ENCODE measurements at regions not wholly inside any gene's neighbourhood (a gene's known extent, or its start where the extent isn't known, plus 50 kb on each side); places are given as distances from the start of the nearest gene placed in this dataset.

DNA sequence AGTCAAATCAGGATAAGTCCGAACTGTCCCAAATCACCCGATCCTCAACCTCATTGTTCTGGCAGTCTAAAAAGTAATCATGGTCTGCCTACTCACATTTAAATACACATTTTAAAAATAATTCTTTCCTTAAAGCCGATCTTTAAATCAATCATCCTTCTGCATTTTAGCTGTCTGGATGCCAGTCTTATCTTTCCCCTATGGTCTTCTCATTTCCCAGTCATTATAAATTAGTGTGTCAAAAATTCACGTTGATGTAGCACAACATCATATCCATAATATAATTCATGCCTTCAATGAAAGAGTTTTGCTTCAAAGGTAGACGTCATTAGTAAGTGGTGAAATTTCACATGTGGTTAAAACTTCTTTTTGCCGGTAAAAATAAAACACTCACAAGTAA lies 108.1 kb upstream of the FRG1 start:
- H3K14ac ChIP-seq (ENCODE audit: low read length in 2 of 2) = no peak overlapping the region
- no peak overlapping the region for H2BK15ac ChIP-seq (ENCODE audit: low read depth, poor library complexity, severe bottlenecking)
- H4K91ac ChIP-seq (ENCODE audit: low read length) = no peak overlapping the region
- H3K4me3 ChIP-seq (ENCODE audit: insufficient read depth in 1 of 2, low read depth in 1 of 2, low read length in 2 of 2) = no peak overlapping the region
- no peak overlapping the region for H3K27ac ChIP-seq (ENCODE audit: low read length, poor library complexity, severe bottlenecking)
- H3K4me1 ChIP-seq (ENCODE audit: control insufficient read depth, insufficient read depth, low read depth, low read length) = no peaks in the 10 kb centered on the region
- H3K18ac ChIP-seq (ENCODE audit: low read depth in 1 of 2, low read length in 2 of 2) = no peak overlapping the region
- H3K9me3 ChIP-seq (ENCODE audit: control insufficient read depth, low read length) = peaks cover 2% of the 10 kb centered on the region
- H2BK5ac ChIP-seq (ENCODE audit: low read depth, low read length, poor library complexity, severe bottlenecking) = no peak overlapping the region
- no peaks in the 10 kb centered on the region for H3K36me3 ChIP-seq (ENCODE audit: control insufficient read depth in 1 of 2, insufficient read depth in 2 of 2, low read depth in 1 of 2, low read length in 2 of 2)
- H4K8ac ChIP-seq (ENCODE audit: low read length) = no peak overlapping the region
- no peak overlapping the region for H2BK120ac ChIP-seq (ENCODE audit: low read depth, low read length)
- H3K27me3 ChIP-seq (ENCODE audit: control insufficient read depth in 1 of 2, insufficient read depth in 1 of 2, low read length in 2 of 2) = no peaks in the 10 kb centered on the region
- H3K23ac ChIP-seq (ENCODE audit: low read length in 2 of 2) = no peak overlapping the region
- H3K4me2 ChIP-seq (ENCODE audit: low read length, poor library complexity, severe bottlenecking) = no peak overlapping the region
- H3K4ac ChIP-seq (ENCODE audit: low read depth in 1 of 2, low read length in 2 of 2) = no peak overlapping the region
- H3K9ac ChIP-seq (ENCODE audit: low read length) = no peak overlapping the region
- no peak overlapping the region for H2AK5ac ChIP-seq (ENCODE audit: low read length, severe bottlenecking)
- H2AFZ ChIP-seq (ENCODE audit: low read depth, low read length) = no peak overlapping the region
- no peaks in the 10 kb centered on the region for H3K79me1 ChIP-seq (replicated peaks; ENCODE audit: low read length, poor library complexity, severe bottlenecking)
- no peak for DNase-seq
- 95% methylated on average over 3 of the region's 6 CpGs for WGBS
- H2BK12ac ChIP-seq (ENCODE audit: low read length in 2 of 2) = no peak overlapping the region

DNA sequence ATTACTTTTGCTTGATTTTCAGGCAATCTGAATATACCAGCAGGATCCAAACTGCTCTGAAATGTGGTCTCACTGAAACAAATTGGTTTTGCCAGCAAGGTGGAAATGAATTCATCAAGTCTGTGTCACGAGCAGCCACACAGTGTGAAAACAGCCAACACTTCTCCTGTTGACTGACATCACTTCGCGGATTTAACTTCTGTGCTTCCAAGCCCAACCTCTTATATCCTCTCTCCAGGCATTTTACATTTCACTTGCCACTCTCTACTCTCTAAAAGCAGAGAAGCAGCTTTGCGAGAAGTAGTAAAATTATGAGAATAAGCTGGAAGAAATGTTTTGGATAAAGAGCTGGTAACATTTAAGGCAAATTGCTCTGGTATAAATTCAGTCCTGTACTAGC lies 106.1 kb upstream of the FRG1 start:
- Histone ChIP-seq H3K4ac (ENCODE audit: low read depth in 1 of 2, low read length in 2 of 2) (no peak overlapping the region), H2BK120ac (ENCODE audit: low read depth, low read length) (no peak overlapping the region), H3K9me3 (ENCODE audit: control insufficient read depth, low read length) (peaks cover 2% of the 10 kb centered on the region), H3K14ac (ENCODE audit: low read length in 2 of 2) (no peak overlapping the region), H2AK5ac (ENCODE audit: low read length, severe bottlenecking) (no peak overlapping the region), H3K36me3 (ENCODE audit: control insufficient read depth in 1 of 2, insufficient read depth in 2 of 2, low read depth in 1 of 2, low read length in 2 of 2) (no peaks in the 10 kb centered on the region), H3K18ac (ENCODE audit: low read depth in 1 of 2, low read length in 2 of 2) (no peak overlapping the region), H2BK5ac (ENCODE audit: low read depth, low read length, poor library complexity, severe bottlenecking) (no peak overlapping the region), H3K4me2 (ENCODE audit: low read length, poor library complexity, severe bottlenecking) (no peak overlapping the region), H3K27ac (ENCODE audit: low read length, poor library complexity, severe bottlenecking) (no peak overlapping the region), H3K4me3 (ENCODE audit: insufficient read depth in 1 of 2, low read depth in 1 of 2, low read length in 2 of 2) (no peak overlapping the region), H3K23ac (ENCODE audit: low read length in 2 of 2) (no peak overlapping the region), H4K8ac (ENCODE audit: low read length) (no peak overlapping the region), H4K91ac (ENCODE audit: low read length) (no peak overlapping the region), H2AFZ (ENCODE audit: low read depth, low read length) (no peak overlapping the region), H2BK12ac (ENCODE audit: low read length in 2 of 2) (no peak overlapping the region), H3K27me3 (ENCODE audit: control insufficient read depth in 1 of 2, insufficient read depth in 1 of 2, low read length in 2 of 2) (no peaks in the 10 kb centered on the region), H2BK15ac (ENCODE audit: low read depth, poor library complexity, severe bottlenecking) (no peak overlapping the region), H3K4me1 (ENCODE audit: control insufficient read depth, insufficient read depth, low read depth, low read length) (no peaks in the 10 kb centered on the region), H3K79me1 (replicated peaks; ENCODE audit: low read length, poor library complexity, severe bottlenecking) (no peaks in the 10 kb centered on the region), H3K9ac (ENCODE audit: low read length) (no peak overlapping the region)
- DNase-seq = no peak
- WGBS = 74% methylated on average over 3 of the region's 4 CpGs

DNA sequence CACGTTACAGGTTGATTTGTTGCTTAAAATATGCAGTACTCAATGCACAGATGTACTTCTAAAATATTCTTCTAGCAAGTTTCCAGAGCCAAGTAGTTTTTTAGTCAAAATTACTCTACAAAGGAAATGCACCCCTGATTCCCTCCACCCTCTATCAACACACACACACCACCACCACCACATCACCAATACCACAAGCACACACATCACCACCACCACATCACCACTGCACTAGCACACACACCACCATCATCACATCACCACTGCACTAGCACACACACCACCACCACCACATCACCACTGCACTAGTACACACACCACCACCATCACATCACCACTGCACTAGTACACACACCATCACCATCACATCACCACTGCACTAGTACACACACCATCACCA lies 105.2 kb upstream of the FRG1 start:
- no peaks in the 10 kb centered on the region for H3K27me3 ChIP-seq (ENCODE audit: control insufficient read depth in 1 of 2, insufficient read depth in 1 of 2, low read length in 2 of 2)
- no CpG with 5 or more reads among the region's 1 CpG for WGBS
- no peak overlapping the region for H2BK12ac ChIP-seq (ENCODE audit: low read length in 2 of 2)
- no peak overlapping the region for H3K4me3 ChIP-seq (ENCODE audit: insufficient read depth in 1 of 2, low read depth in 1 of 2, low read length in 2 of 2)
- no peak overlapping the region for H2BK15ac ChIP-seq (ENCODE audit: low read depth, poor library complexity, severe bottlenecking)
- H3K79me1 ChIP-seq (replicated peaks; ENCODE audit: low read length, poor library complexity, severe bottlenecking) = no peaks in the 10 kb centered on the region
- peak overlapping the region; percentile 80 for H4K91ac ChIP-seq (ENCODE audit: low read length)
- H3K36me3 ChIP-seq (ENCODE audit: control insufficient read depth in 1 of 2, insufficient read depth in 2 of 2, low read depth in 1 of 2, low read length in 2 of 2) = no peaks in the 10 kb centered on the region
- no peak overlapping the region for H2BK5ac ChIP-seq (ENCODE audit: low read depth, low read length, poor library complexity, severe bottlenecking)
- H3K23ac ChIP-seq (ENCODE audit: low read length in 2 of 2) = no peak overlapping the region
- no peak overlapping the region for H3K9ac ChIP-seq (ENCODE audit: low read length)
- H2AK5ac ChIP-seq (ENCODE audit: low read length, severe bottlenecking) = no peak overlapping the region
- H3K14ac ChIP-seq (ENCODE audit: low read length in 2 of 2) = no peak overlapping the region
- no peak overlapping the region for H3K27ac ChIP-seq (ENCODE audit: low read length, poor library complexity, severe bottlenecking)
- no peak overlapping the region for H3K4ac ChIP-seq (ENCODE audit: low read depth in 1 of 2, low read length in 2 of 2)
- peaks cover 2% of the 10 kb centered on the region for H3K9me3 ChIP-seq (ENCODE audit: control insufficient read depth, low read length)
- no peak overlapping the region for H2BK120ac ChIP-seq (ENCODE audit: low read depth, low read length)
- H3K4me1 ChIP-seq (ENCODE audit: control insufficient read depth, insufficient read depth, low read depth, low read length) = no peaks in the 10 kb centered on the region
- no peak overlapping the region for H2AFZ ChIP-seq (ENCODE audit: low read depth, low read length)
- no peak overlapping the region for H4K8ac ChIP-seq (ENCODE audit: low read length)
- no peak for DNase-seq
- no peak overlapping the region for H3K18ac ChIP-seq (ENCODE audit: low read depth in 1 of 2, low read length in 2 of 2)
- no peak overlapping the region for H3K4me2 ChIP-seq (ENCODE audit: low read length, poor library complexity, severe bottlenecking)

DNA sequence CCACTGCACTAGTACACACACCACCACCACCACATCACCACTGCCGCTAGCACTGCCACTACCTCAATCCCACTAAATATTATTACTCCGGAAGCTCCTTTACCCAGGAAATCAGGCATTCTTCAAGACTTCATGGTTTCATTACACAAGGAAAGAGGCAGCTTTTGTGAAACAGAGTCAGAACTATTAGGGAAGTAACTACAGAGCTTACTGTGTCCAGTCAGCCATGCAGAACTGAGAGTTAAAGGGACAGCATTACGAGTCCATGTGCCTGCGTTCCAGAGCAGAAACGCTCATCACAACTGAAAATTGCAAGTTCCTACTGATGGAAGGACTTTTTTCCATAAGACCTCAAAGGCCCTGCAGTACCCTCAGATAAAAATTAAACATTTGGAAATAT lies 103.2 kb upstream of the FRG1 start:
- no peak overlapping the region for H2BK5ac ChIP-seq (ENCODE audit: low read depth, low read length, poor library complexity, severe bottlenecking)
- no peaks in the 10 kb centered on the region for H3K27me3 ChIP-seq (ENCODE audit: control insufficient read depth in 1 of 2, insufficient read depth in 1 of 2, low read length in 2 of 2)

More for the DNA sequence above, 103.2 kb upstream of the FRG1 start:
- Histone ChIP-seq H3K9me3 (ENCODE audit: control insufficient read depth, low read length) (no peaks in the 10 kb centered on the region), H3K79me1 (replicated peaks; ENCODE audit: low read length, poor library complexity, severe bottlenecking) (no peaks in the 10 kb centered on the region), H2BK15ac (ENCODE audit: low read depth, poor library complexity, severe bottlenecking) (no peak overlapping the region), H2BK120ac (ENCODE audit: low read depth, low read length) (no peak overlapping the region), H3K4me2 (ENCODE audit: low read length, poor library complexity, severe bottlenecking) (no peak overlapping the region), H4K91ac (ENCODE audit: low read length) (no peak overlapping the region), H3K27ac (ENCODE audit: low read length, poor library complexity, severe bottlenecking) (no peak overlapping the region), H4K8ac (ENCODE audit: low read length) (no peak overlapping the region), H2BK12ac (ENCODE audit: low read length in 2 of 2) (no peak overlapping the region), H3K4me3 (ENCODE audit: insufficient read depth in 1 of 2, low read depth in 1 of 2, low read length in 2 of 2) (no peak overlapping the region), H3K18ac (ENCODE audit: low read depth in 1 of 2, low read length in 2 of 2) (no peak overlapping the region), H3K4me1 (ENCODE audit: control insufficient read depth, insufficient read depth, low read depth, low read length) (no peaks in the 10 kb centered on the region), H3K14ac (ENCODE audit: low read length in 2 of 2) (no peak overlapping the region), H3K23ac (ENCODE audit: low read length in 2 of 2) (no peak overlapping the region), H3K36me3 (ENCODE audit: control insufficient read depth in 1 of 2, insufficient read depth in 2 of 2, low read depth in 1 of 2, low read length in 2 of 2) (no peaks in the 10 kb centered on the region), H2AFZ (ENCODE audit: low read depth, low read length) (no peak overlapping the region), H3K4ac (ENCODE audit: low read depth in 1 of 2, low read length in 2 of 2) (no peak overlapping the region), H3K9ac (ENCODE audit: low read length) (no peak overlapping the region), H2AK5ac (ENCODE audit: low read length, severe bottlenecking) (no peak overlapping the region)
- WGBS = 79% methylated on average over 5 of the region's 5 CpGs
- no peak for DNase-seq
